ENCODE measurements at regions not wholly inside any gene's neighbourhood (a gene's known extent, or its start where the extent isn't known, plus 50 kb on each side); places are given as distances from the start of the nearest gene placed in this dataset.

DNA sequence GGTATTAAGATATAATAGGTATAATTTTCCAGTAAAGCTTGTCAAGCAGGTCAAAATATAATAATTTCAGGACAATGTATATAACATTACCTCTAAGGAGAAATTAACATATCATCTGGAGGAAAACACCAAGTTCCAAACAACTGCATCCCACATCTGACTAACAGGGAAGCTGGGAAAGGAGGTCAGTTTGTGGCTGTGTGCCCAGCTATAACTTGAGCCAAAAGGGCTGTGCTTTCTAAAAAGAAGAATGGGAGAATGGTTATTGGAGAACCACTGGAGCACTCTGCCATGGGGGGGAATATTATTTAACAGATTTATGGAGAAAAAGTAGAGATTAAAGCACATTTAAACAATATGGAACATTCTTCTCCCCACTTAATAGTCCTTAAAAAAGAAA lies 390.6 kb upstream of the PKDCC start:
- no peak for TF ChIP-seq CTCF (IDR thresholded peaks at IDR 0.05; ENCODE audit: low read depth, low read length)
- Histone ChIP-seq H3K27ac (no peak overlapping the region), H3K4me3 (ENCODE audit: low read depth, low read length) (no peak overlapping the region), H3K36me3 (no peaks in the 10 kb centered on the region), H3K9me3 (ENCODE audit: severe bottlenecking) (no peaks in the 10 kb centered on the region), H3K27me3 (ENCODE audit: insufficient read depth, low read depth, severe bottlenecking) (no peaks in the 10 kb centered on the region)
- DNase-seq, result no peak

GRCh38 chr2:41659758-41660157 lies 388.1 kb upstream of the PKDCC start:
- Histone ChIP-seq H3K36me3 (no peaks in the 10 kb centered on the region), H3K27ac (no peak overlapping the region), H3K27me3 (ENCODE audit: insufficient read depth, low read depth, severe bottlenecking) (no peaks in the 10 kb centered on the region), H3K4me3 (ENCODE audit: low read depth, low read length) (no peak overlapping the region), H3K9me3 (ENCODE audit: severe bottlenecking) (no peaks in the 10 kb centered on the region)
- DNase-seq, result no peak
- TF ChIP-seq CTCF (IDR thresholded peaks at IDR 0.05; ENCODE audit: low read depth, low read length), result no peak

DNA sequence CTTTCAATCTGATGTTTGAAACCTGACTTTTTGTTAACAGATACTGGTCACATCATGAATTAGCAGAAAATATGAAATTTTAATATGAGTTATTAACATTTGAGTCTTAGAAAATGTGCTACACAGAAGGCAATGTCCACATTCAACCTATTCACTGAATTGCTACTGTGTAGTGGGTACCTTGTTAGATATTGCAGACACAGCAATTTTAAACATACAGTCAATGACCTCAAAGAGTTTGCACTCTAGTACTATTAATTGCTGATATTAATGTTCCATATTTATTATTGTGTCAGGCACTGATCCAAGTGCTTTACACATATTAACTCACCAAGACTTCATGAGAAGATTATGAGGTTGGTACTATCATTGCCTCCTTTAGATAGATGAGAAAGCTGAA lies 385.4 kb upstream of the PKDCC start:
- no peak overlapping the region for H3K4me3 ChIP-seq (ENCODE audit: low read depth, low read length)
- DNase-seq, result no peak
- H3K27ac ChIP-seq, result no peak overlapping the region
- no peaks in the 10 kb centered on the region for H3K36me3 ChIP-seq
- no peaks in the 10 kb centered on the region for H3K9me3 ChIP-seq (ENCODE audit: severe bottlenecking)
- no peak for TF ChIP-seq CTCF (IDR thresholded peaks at IDR 0.05; ENCODE audit: low read depth, low read length)
- no peaks in the 10 kb centered on the region for H3K27me3 ChIP-seq (ENCODE audit: insufficient read depth, low read depth, severe bottlenecking)

- Histone ChIP-seq H3K4me3 (ENCODE audit: low read depth, low read length) (no peak overlapping the region), H3K27me3 (ENCODE audit: insufficient read depth, low read depth, severe bottlenecking) (no peaks in the 10 kb centered on the region), H3K36me3 (no peaks in the 10 kb centered on the region), H3K27ac (no peak overlapping the region), H3K9me3 (ENCODE audit: severe bottlenecking) (no peaks in the 10 kb centered on the region)
- DNase-seq, result peak; percentile 82
- TF ChIP-seq CTCF (IDR thresholded peaks at IDR 0.05; ENCODE audit: low read depth, low read length), result no peak
These were observed 384.8 kb upstream of the PKDCC start for GRCh38 chr2:41663056-41663455.

DNA sequence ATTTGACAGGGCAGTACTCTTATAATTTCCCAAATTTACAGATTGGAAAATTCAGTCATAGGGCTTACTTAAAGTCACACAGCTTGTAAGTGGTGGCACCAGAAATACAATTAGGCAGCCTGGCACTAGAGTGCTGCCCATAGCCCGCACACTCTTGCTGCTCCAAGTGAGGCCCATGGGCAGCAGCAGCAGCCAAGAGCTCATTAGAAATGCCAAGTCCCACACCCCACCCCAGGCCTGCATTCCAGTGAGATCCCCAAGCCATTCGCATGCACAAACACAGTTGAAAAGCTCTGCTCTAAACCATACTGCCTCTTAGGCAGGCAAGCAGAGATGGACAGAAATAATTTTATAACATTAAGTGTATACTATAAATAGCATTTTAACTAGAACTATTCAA lies 379.3 kb upstream of the PKDCC start:
- no peak for DNase-seq
- no peak for TF ChIP-seq CTCF (IDR thresholded peaks at IDR 0.05; ENCODE audit: low read depth, low read length)
- Histone ChIP-seq H3K27me3 (ENCODE audit: insufficient read depth, low read depth, severe bottlenecking) (no peaks in the 10 kb centered on the region), H3K27ac (no peak overlapping the region), H3K4me3 (ENCODE audit: low read depth, low read length) (no peak overlapping the region), H3K9me3 (ENCODE audit: severe bottlenecking) (no peaks in the 10 kb centered on the region), H3K36me3 (no peaks in the 10 kb centered on the region)

- H3K36me3 ChIP-seq, result no peaks in the 10 kb centered on the region
- H3K27ac ChIP-seq, result no peak overlapping the region
- DNase-seq, result no peak
- no peaks in the 10 kb centered on the region for H3K27me3 ChIP-seq (ENCODE audit: insufficient read depth, low read depth, severe bottlenecking)
- no peaks in the 10 kb centered on the region for H3K9me3 ChIP-seq (ENCODE audit: severe bottlenecking)
- TF ChIP-seq CTCF (IDR thresholded peaks at IDR 0.05; ENCODE audit: low read depth, low read length), result no peak
- no peak overlapping the region for H3K4me3 ChIP-seq (ENCODE audit: low read depth, low read length)
These were observed 369.2 kb upstream of the PKDCC start for GRCh38 chr2:41678639-41679038.
